ENCODE measurements at regions not wholly inside any gene's neighbourhood (a gene's known extent, or its start where the extent isn't known, plus 50 kb on each side); places are given as distances from the start of the nearest gene placed in this dataset.
"Not testable (repeated sequence)": the region's sequence is repeated elsewhere in the genome, so short reads cannot be mapped to it uniquely, and the experiment has no call there.

GRCh38 chrX:3803713-3804112 is 90.3 kb upstream of the PRKX start:
- TF ChIP-seq CTCF (IDR thresholded peaks at IDR 0.05; ENCODE audit: low read depth, low read length), result no peak
- no peak overlapping the region for H3K4me3 ChIP-seq (ENCODE audit: low read depth, low read length)

- H3K4me3 ChIP-seq (ENCODE audit: low read depth, low read length), result no peak overlapping the region
- TF ChIP-seq CTCF (IDR thresholded peaks at IDR 0.05; ENCODE audit: low read depth, low read length), result no peak
These were observed 89.9 kb upstream of the PRKX start for GRCh38 chrX:3803305-3803704.

- not testable (repeated sequence) for H3K4me3 ChIP-seq (ENCODE audit: low read depth, low read length)
These were observed 82.0 kb upstream of the PRKX start for GRCh38 chrX:3795411-3795810.

- no peak overlapping the region for H3K4me3 ChIP-seq (ENCODE audit: low read depth, low read length)
- no peak for TF ChIP-seq CTCF (IDR thresholded peaks at IDR 0.05; ENCODE audit: low read depth, low read length)
These were observed 78.0 kb upstream of the PRKX start for GRCh38 chrX:3791449-3791848.

- TF ChIP-seq CTCF (IDR thresholded peaks at IDR 0.05; ENCODE audit: low read depth, low read length), result no peak
- H3K4me3 ChIP-seq (ENCODE audit: low read depth, low read length), result no peak overlapping the region
These were observed 75.2 kb upstream of the PRKX start for GRCh38 chrX:3788494-3789233.

GRCh38 chrX:3787856-3788255 is 74.4 kb upstream of the PRKX start:
- H3K4me3 ChIP-seq (ENCODE audit: low read depth, low read length), result no peak overlapping the region
- TF ChIP-seq CTCF (IDR thresholded peaks at IDR 0.05; ENCODE audit: low read depth, low read length), result no peak

GRCh38 chrX:3785822-3786221 is 72.4 kb upstream of the PRKX start:
- not testable (repeated sequence) for H3K4me3 ChIP-seq (ENCODE audit: low read depth, low read length)

- no peak overlapping the region for H3K4me3 ChIP-seq (ENCODE audit: low read depth, low read length)
- no peak for TF ChIP-seq CTCF (IDR thresholded peaks at IDR 0.05; ENCODE audit: low read depth, low read length)
These were observed 67.1 kb upstream of the PRKX start for GRCh38 chrX:3780564-3780963.

Data from WI38 (cell line).